GM13976 (cell line): ENCODE measurements at regions not wholly inside any gene's neighbourhood (a gene's known extent, or its start where the extent isn't known, plus 50 kb on each side); places are given as distances from the start of the nearest gene placed in this dataset.

Source experiments
- DNase-seq: peaks from one replicate; pipeline ENCODE4 v3.0.0; 2012; ENCODE audit warnings: low spot score
- CTCF ChIP-seq: IDR thresholded peaks from 2 replicates; pipeline ENCODE4 v1.5.1; 2012; ENCODE audit warnings: borderline replicate concordance, mild to moderate bottlenecking; ENCODE audit not compliant: insufficient read depth; ENCODE audit errors: extremely low read depth, missing control alignments, control extremely low read depth
- in situ Hi-C: fragments of 300-500 bp; cut with MboI; formaldehyde crosslinking; loops from one replicate; pipeline ENCODE4 v1.12.0; 2022; ENCODE audit warnings: low sequenced_read_pairs, mixed read lengths, inconsistent platforms; ENCODE audit not compliant: unreplicated experiment

- TF ChIP-seq CTCF = no peak
- in situ Hi-C loops = no loop called here
- DNase-seq = peak; percentile 88
Observed at GRCh38 chr5:88660947-88661805, 221.8 kb downstream of the MEF2C start.

- in situ Hi-C loops = no loop called here
- DNase-seq = no peak
- TF ChIP-seq CTCF = no peak
Observed at GRCh38 chr5:88660264-88660946, 222.6 kb downstream of the MEF2C start.

GRCh38 chr5:88659529-88660263 is 223.3 kb downstream of the MEF2C start:
- DNase-seq = peak; percentile 51
- TF ChIP-seq CTCF = no peak
- in situ Hi-C loops = no loop called here

GRCh38 chr5:88658886-88659285 is 224.1 kb downstream of the MEF2C start:
- in situ Hi-C loops = no loop called here
- no peak for TF ChIP-seq CTCF
- no peak for DNase-seq

GRCh38 chr5:88657906-88658775 is 224.8 kb downstream of the MEF2C start:
- no peak for TF ChIP-seq CTCF
- DNase-seq = no peak
- in situ Hi-C loops = no loop called here
